Stimulated activated CD8-positive, alpha-beta memory T cell treated with anti-CD3 and anti-CD28 coated beads, Interleukin-2, amount 100 ng/mL, for 48 hours (primary cell): ENCODE measurements at regions not wholly inside any gene's neighbourhood (a gene's known extent, or its start where the extent isn't known, plus 50 kb on each side); places are given as distances from the start of the nearest gene placed in this dataset.

Experiments
- DNase-seq, 2 donors: peaks; one replicate each; pipeline ENCODE4 v3.0.0-alpha.2; 2020; ENCODE audit warnings: low read depth in 2 of 2

GRCh38 chr2:118510807-118511206, 336.6 kb downstream of the EN1 start:
- no peak for DNase-seq

DNA sequence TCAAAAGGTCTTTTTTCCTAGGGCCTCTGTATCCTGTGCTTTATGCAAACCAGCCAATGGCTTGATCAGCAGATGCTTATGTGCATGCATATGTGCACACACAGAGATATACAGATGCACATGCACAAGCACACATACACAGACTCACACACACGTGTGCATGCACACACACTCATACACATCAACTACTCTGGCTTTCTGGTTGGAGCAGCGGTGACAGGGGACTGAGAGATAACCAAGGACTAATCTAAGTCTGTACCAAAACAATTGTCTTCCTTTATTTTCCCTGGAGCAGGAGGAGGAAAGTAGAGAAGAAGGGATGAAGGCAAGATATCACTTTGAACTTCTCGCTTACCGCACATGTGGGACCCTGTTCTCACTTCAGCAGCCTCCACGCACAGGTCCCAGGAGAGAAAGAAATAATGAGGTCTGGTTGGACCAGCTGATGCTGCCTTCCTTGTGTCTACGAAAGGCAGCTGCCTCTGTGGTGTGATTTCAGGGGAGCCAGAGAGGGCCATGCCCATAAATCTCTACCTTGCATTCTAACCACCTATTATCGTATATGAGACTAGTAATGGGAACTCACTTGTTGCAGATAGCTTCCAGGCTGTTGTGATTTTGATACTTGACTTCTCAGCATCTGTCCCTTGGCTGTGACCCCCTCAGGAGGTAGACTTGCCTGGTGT, 338.0 kb downstream of the EN1 start:
- DNase-seq, result no peak

GRCh38 chr2:118508282-118508681, 339.2 kb downstream of the EN1 start:
- DNase-seq, result no peak

- no peak for DNase-seq
Measured at GRCh38 chr2:118505436-118505835, 342.0 kb downstream of the EN1 start.

DNA sequence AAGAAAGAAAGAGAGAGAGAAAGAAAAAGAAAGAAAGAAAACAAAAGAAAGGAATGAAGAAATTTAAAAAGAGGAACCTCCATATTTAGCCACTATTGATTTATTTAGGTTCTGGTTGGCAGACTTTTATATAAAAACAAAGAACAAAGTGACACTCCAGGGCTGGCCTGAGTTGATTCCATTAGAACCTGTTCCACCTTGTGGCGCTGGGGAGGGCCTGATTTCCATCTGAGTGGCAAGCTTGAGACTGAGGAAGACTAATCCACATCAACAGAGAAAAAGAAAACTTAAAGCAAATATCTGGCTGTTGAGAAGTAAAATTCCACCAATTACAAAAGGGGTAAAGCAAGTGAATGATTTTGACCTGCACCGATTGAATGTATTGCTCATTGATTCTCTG, 345.3 kb downstream of the EN1 start:
- DNase-seq, result no peak

- DNase-seq, result no peak
Measured at GRCh38 chr2:118498943-118499342, 348.5 kb downstream of the EN1 start.

GRCh38 chr2:118496870-118497611, 350.4 kb downstream of the EN1 start:
- DNase-seq, result no peak

DNA sequence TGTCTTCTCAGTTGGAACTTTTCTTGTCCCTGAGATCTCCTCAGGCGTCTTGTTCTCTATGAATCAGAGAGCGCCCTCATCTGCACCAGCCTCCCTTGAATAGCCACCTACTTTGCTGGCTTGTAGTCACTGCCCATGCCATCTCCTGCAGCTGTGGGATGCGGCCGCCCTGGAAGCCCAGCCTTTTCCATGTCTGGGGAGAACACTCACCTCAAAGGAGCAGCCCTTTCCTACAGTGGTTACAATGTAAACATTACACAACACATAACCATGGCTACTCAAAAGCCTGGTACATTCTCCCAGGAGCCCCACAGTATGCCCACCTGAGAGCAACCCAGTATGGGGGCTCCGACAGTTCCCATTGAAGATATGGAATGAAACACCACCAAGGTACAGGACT, 351.0 kb downstream of the EN1 start:
- DNase-seq, result no peak

GRCh38 chr2:118495290-118495689, 352.2 kb downstream of the EN1 start:
- DNase-seq, result no peak

DNA sequence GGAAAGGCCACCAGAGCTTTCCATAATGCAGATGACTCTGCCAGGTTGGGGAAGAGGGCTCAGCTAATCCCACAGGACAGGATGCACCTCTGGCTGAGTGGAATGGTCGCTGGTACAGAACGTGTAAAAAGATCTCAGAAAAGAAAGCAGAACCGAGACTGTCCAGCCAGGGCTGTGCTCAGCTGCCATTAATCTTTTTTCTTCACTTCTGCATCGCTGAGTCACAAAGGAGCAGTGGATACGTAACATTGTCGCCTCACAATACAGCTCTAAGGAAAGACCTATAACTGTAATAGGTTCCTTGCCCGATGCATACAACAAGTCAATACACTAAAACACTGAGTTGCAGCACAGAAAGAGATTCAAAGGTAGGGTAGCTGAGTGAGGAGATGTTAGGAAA, 354.2 kb downstream of the EN1 start:
- DNase-seq, result no peak

DNA sequence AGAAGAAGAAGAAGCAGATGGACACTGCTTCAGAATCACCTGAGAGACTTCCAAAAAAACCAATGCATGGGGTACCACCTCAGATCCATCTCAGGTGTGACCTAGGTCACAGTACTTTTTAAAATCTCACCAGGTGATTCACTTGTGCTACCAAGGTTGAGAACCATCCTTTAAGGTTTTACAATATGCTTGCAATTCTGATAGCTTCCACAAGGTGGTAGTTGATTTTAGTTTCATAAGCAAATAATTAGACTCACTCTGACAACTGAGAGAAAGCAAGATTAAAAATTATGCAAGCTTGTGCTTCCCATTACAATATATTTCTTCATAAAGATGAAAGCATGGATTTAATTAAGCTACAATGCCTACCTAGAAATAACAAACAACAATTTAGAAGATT, 355.1 kb downstream of the EN1 start:
- no peak for DNase-seq

DNA sequence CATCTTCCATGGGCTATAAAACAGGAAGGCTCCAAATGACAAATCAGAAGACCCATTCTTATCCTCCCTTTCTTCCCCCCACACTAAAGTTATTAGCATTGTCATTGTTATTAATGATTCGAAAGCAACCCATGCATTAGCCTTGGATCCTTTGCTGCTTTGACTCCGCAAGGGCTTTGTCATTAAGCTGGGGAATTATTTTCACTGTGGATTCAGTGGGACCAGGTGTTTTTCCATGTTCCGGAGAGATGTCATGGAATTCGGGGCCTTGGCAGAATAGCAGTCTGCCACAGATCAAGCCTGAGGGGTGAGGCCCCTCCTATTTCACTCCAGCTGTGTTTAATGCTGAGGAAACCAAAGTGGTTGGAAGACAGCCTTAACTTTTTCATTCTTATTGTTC, 357.1 kb downstream of the EN1 start:
- no peak for DNase-seq

- no peak for DNase-seq
Measured at GRCh38 chr2:118489712-118490299, 357.6 kb downstream of the EN1 start.

- DNase-seq, result no peak
Measured at GRCh38 chr2:118481299-118481698, 366.1 kb downstream of the EN1 start.

GRCh38 chr2:118479020-118479419, 368.4 kb downstream of the EN1 start:
- DNase-seq, result no peak

GRCh38 chr2:118477111-118477862, 370.2 kb downstream of the EN1 start:
- no peak for DNase-seq

DNA sequence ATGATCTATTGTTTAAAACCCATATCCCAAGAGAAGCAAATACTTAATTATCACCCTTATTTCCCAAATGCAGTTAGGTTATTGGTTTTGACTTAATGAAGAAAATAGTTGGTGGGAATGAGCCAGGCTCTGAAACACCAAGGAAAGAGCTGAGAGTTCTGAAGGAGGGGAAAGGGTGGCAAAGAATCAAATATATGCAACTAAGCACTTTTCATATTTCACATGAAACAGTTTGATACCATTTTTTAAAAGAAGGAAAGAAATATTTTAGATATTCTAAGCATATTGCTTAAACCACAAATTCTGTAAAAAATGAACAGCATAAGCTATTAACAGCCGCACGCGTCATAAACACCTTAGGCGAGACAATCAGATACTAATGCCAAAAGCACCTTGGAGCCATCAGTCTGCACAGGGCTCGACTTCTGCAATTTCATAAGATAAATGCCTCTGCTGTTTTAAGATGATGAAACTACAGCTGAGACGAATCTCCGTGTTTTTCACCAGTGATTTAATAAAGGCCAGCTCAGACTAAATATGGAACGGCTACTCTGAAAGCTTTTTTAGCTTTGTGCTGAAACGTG, 371.7 kb downstream of the EN1 start:
- no peak for DNase-seq

DNA sequence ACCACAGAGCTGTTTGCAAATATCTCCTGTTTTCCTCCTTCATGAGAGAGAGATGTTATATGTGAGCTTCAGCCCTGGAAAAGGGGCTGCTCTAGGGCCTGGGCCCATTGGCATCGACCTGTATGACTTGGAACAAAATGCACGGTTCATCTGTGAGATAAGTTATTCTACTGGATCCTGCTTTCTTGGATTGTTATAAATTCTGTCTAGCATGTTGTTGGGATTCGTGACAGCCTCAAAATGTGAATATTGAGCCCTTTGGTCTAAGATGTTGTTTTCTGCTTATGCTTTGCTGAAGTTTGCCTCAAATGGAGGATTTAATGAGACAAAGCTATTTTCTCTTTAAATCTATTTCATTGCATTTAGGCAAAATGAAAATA, 372.9 kb downstream of the EN1 start:
- DNase-seq, result no peak

DNA sequence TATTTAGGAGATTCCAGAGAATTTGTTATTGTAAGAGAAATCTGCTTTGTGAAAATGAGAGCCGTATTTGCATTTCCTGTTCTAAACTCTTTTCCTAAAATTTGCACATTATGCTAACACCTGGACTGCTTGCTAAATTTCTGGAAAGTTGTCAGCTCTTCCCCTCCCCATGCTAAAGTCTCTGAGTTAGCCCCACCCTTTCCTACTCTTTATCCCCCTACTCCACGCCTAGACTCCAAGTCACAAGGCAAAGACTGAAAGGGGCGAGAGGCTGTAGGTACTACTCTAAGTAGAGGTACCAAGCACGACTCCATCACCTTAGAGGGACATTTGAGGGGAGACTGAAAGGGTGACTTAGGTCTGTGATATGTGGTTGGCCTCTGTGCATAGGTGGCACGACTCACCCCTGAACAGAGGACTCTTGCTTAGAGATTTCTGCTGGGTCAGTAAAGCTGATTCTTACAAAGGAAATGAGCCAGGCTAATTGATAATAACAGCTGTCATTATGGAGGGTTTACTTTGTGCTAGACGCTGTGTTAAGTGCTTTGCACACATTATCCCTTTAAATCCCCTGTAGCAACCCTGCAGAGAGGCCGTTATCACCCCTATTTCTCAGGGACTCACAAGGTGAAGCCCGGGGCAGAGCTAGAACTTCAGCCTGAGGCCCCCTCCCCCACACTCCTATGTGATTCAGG, 373.5 kb downstream of the EN1 start:
- DNase-seq, result no peak

- DNase-seq, result no peak
Measured at GRCh38 chr2:118473241-118473640, 374.2 kb downstream of the EN1 start.

DNA sequence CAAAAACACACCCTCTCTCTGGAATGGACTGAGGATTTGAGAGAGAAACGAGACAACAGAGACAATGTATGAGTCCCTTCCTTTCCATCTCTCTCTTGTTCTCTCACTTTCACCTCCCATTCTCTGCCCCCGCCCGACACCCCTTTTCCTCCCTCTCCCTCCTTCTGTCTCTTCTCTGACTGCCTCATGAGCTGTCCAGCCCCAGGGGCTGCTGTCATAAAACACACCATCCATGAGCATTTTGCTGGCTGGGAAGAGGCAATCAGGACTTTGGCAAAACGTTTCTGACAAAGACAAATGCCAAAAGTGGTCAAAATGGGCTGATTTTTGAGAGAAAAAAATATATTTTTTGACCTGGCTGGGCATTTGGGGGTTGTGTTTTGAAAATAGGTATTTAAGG, 377.2 kb downstream of the EN1 start:
- no peak for DNase-seq

DNA sequence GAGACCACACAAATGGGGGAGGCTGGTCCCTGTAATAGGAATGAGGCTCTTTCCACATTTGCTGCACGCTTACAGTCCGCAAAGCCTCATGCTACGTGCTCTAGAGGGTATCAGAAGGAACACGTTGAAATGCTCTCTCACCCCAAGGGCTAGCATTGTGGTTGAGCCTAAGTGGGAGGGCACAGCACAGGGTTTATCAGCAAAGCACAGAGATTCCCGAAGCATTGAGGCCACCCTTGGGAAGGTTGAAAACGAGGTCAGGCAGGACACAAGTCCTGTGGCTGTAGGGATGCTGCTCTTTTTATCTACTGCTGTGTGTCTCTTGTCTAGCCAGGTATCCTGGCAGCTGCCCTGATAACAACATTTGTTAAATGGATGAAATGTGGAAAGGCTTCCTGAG, 378.3 kb downstream of the EN1 start:
- no peak for DNase-seq
